ENCODE measurements at regions not wholly inside any gene's neighbourhood (a gene's known extent, or its start where the extent isn't known, plus 50 kb on each side); places are given as distances from the start of the nearest gene placed in this dataset.

GRCh38 chr20:39195582-39196021 is 233.5 kb downstream of the DHX35 start:
- ChIA-PET CTCF (no interaction called here), POLR2A (no interaction called here)
- no peak overlapping the region for H3K4me3 ChIP-seq (ENCODE audit: low read depth, low read length)
- no peak for DNase-seq (ENCODE audit: low read depth, low spot score)
- no peak for TF ChIP-seq CTCF (IDR thresholded peaks at IDR 0.05; ENCODE audit: insufficient read depth, low read length, missing control alignments)

DNA sequence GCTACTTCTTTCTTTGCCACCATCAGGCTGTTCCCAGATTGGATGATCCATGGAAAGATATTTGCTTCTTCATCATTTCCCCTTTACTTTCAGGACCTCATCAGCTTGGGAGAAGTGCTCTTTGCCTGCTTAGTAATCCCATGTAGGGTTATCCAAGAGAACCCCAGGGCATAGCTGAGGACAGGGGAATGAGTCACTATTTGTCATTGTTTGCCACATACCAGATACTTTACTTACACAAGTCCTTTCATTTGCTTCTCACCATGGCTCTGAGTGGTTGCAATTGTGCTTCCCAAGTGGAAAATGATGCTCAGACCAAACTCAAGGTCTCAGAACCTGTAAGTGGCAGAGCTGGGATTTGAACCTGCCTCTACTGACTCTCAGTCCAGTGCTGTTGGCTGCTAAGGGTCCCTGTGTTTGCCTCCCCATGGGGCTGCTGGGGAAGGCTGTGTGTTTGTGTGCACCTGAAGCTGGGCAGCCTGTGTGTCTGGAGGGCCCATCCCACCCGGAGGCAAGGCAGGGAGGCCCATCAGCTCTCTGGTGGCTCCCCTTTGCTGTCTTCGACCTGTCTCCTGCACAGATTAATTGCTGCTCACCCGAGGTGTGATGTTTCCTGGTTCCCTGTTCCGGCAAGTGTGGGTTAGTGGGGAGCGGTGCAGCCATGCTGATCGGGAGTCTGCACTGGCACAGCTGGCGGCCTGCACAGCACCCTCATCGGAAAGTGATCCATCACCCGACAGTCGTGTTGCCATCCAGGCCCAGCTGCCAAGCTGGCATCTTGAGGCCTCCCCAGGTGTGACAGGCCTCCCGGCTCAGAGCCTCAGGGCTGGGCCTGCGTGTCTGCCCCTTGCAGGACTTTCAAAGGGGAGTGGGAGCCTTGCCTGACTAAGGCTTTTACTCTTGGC is 228.8 kb downstream of the DHX35 start:
- ChIA-PET CTCF (no interaction called here), POLR2A (no interaction called here)
- no peak for TF ChIP-seq CTCF (IDR thresholded peaks at IDR 0.05; ENCODE audit: insufficient read depth, low read length, missing control alignments)
- H3K4me3 ChIP-seq (ENCODE audit: low read depth, low read length), result no peak overlapping the region
- DNase-seq (ENCODE audit: low read depth, low spot score), result peak; percentile 10

GRCh38 chr20:39188266-39188765 is 226.2 kb downstream of the DHX35 start:
- ChIA-PET CTCF (no interaction called here), POLR2A (no interaction called here)
- DNase-seq (ENCODE audit: low read depth, low spot score), result no peak

DNA sequence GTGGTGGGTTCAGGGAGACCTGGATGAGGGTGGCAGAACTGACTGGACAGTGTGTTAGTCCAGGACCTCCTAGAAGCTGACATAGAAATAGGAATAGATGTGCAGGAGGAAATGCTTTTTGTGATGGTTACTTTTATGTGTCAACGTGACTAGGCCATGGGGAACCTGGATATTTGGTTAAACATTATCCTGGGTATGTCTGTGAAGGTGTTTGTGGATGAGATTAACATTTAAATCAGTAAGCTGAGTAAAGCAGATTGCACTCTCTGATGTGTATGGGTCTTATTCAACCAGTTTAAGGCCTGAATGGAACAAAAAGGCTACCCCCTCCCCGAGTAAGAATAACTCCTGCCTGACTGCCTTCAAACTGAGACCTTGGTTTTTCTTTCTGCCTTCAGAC is 219.3 kb downstream of the DHX35 start:
- DNase-seq (ENCODE audit: low read depth, low spot score), result no peak
- POLR2A ChIA-PET, result no interaction called here
- TF ChIP-seq CTCF (IDR thresholded peaks at IDR 0.05; ENCODE audit: insufficient read depth, low read length, missing control alignments), result no peak
- no peak overlapping the region for H3K4me3 ChIP-seq (ENCODE audit: low read depth, low read length)
- CTCF ChIA-PET, result no interaction called here

More at GRCh38 chr20:39188266-39188765, 226.2 kb downstream of the DHX35 start:
- no peak for TF ChIP-seq CTCF (IDR thresholded peaks at IDR 0.05; ENCODE audit: insufficient read depth, low read length, missing control alignments)
- H3K4me3 ChIP-seq (ENCODE audit: low read depth, low read length), result no peak overlapping the region

- no peak for DNase-seq (ENCODE audit: low read depth, low spot score)
- ChIA-PET POLR2A (no interaction called here), CTCF (no interaction called here)
- TF ChIP-seq CTCF (IDR thresholded peaks at IDR 0.05; ENCODE audit: insufficient read depth, low read length, missing control alignments), result no peak
- H3K4me3 ChIP-seq (ENCODE audit: low read depth, low read length), result no peak overlapping the region
Measured at GRCh38 chr20:39176457-39176856, 214.3 kb downstream of the DHX35 start.

GRCh38 chr20:39170896-39171463 is 208.8 kb downstream of the DHX35 start:
- TF ChIP-seq CTCF (IDR thresholded peaks at IDR 0.05; ENCODE audit: insufficient read depth, low read length, missing control alignments), result no peak
- no peak for DNase-seq (ENCODE audit: low read depth, low spot score)
- H3K4me3 ChIP-seq (ENCODE audit: low read depth, low read length), result no peak overlapping the region
- ChIA-PET POLR2A (no interaction called here), CTCF (no interaction called here)

Data from AG04449 (cell line).